T-helper 1 cell (primary cell): ENCODE measurements at regions not wholly inside any gene's neighbourhood (a gene's known extent, or its start where the extent isn't known, plus 50 kb on each side); places are given as distances from the start of the nearest gene placed in this dataset.

Experiments
- DNase-seq, 5 donors: peaks; one replicate each; pipeline ENCODE4 v3.0.0-alpha.2; 2012 to 2020

DNA sequence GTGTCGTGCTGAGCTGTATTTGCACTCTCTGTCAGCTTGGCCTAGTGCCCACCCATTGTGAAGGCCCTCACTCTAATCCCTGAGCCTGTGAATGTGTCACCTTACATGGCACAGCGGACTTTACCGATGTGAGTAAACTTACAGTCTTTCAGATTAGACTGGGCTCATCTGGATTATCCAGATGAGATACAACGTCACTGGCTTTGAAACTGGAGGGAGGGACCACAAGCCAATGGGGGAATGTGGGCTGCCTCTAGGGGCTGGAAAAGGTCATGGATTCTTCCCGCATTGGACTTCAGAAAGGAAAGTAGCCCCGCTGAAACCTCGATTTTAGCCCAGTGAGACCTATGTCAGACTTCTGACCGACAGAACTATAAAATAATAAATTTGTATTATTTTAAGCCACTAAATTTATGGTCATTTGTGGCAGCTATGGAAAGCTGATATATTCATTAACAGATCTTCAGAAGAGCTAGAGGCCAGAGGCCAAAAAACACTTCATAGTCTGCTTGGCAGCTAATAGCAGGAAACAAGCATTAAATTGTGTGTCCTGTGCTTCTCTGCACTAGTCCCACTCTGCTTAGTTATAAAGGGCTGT is 139.0 kb upstream of the GAS1 start:
- no peak for DNase-seq

DNA sequence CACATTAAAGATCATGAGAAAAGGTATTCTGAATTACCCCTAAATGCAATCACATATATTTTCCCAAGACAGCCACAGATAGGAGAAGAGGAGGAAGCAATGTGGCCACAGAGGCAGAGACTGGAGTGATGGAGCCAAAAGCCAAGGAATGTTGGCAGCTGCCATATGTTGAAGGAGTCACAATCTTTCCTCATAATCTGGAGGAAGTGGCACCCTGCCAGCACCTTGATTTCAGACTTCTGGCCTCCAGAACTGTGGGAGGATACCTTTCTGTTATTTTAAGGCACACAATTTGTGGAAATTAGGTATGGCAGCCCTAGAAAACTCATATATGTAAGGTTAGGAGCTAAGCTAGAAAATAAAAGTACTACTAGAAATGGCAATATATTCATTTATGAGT is 139.9 kb upstream of the GAS1 start:
- no peak for DNase-seq

DNA sequence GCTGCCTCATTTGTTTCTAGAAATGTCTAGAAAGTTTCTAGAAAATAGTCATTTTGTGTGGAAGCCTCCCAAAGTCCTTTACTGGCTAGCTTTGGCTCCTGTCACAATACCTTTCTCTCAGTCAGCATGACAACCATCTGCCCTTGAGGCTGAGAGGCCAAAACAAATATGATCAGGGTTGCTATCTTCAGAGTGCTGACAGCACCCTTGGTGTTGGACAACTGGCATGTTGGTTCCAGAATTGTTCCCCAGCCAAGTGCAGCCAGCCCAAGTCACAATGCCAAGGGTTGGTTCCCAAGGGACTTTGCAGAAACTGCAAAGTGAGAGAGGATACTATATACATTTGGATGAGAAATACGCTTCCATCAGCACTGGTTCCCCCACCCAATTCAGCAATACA is 140.9 kb upstream of the GAS1 start:
- no peak for DNase-seq

DNA sequence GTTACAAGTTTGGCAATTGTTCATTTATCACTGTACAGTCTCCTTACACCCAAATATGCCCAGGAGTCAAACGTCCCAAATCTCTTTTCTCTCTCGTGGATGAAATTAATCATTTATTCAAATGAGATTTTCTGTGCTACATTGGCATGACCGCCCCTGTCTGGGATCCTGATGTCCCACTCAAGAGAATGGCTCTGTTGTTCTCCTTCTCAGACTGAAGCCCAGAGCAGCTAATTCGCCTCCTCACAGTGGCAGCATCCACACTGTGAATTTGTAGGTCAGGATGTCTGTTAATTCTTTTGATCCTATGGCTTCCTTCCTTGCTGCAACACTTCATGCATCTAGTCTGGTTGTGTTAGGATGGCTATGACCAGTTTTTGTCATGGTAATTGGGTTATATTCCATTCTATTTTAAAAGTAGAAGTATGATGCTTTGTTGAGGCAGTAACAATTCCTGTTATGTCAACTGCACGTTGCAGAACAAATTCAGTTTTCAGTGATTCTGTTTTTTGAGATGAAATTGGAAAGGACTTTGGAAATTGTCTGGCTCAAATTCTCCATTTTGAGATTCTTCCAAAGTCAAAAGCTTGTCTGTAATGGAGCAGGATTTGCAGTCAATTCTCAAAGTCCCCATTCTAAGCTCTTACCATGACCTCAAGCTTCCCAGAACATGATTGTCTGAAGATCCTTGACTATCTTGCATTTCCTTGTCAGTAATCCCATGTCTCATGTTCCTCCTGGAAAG is 141.5 kb upstream of the GAS1 start:
- no peak for DNase-seq

DNA sequence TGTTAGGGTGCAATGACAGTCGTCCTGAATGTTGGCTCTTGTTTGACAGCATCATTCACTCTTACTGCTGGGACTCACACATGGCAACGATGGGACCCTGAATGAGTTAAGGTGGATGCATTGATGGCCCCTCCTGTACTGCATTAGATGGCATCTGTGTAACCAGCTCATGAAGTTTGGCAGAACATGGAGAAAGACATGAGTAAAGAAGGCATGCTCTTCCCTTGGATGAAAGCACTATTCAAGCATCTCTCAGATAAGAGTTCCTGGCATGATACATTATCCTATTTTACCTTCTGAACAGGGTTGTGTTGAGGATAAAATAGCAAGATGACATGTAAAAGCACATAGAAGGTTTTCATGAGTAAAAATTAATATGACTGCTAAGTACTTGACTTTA is 142.2 kb upstream of the GAS1 start:
- no peak for DNase-seq

DNA sequence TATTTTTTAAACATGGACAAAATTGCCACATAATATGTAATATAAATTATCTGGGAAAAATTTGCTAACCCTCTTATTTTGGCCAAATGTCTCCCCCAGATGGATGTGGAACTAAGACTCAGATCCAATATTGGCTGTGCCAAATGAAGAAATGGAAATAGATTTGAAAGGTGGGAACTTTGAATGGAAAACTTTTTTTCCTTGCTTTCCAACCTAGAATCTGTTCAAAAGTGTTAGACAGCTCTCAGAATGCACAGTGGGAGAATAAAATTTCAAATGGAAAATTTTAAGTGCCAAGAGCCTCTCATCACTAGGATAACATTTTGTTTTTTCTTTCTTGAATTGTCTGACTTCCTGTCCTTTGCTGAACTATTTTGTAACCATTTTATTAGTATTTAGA is 142.6 kb upstream of the GAS1 start:
- no peak for DNase-seq

DNA sequence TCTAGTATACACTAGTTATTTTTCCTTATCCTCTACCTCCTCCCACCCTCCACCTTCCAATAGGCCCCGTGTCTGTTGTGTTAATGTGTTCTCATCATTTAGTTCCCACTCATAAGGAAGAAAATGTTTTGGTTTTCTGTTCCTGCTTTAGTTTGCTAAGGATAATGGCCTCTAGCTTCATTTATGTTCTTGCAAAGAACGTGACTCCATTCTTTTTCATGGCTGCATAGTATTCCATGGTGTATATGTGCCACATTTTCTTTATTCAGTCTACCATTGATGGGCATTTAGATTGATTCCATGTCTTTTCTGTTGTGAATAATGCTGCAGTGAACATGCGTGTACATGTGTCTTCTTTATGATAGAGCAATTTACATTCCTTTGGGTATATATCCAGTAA is 146.5 kb upstream of the GAS1 start:
- no peak for DNase-seq

DNA sequence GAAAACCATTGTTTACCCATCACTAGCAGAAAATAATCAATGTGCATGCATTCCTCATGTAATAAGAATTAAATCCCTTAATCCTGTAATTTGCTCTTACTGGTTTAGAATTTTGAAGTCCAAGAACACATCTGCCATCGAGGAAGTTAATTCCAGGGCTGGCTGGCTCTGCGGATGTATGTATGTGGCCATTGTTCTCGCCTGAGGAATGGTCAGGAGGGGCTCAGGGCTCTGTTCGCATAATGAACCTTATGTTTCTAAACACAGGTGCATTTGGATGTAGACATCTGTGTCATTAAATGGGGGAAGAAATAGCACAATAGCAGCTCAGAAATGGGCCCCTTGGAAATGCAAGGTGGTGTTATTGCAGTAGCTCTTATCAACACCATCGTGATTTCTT is 148.6 kb upstream of the GAS1 start:
- no peak for DNase-seq

DNA sequence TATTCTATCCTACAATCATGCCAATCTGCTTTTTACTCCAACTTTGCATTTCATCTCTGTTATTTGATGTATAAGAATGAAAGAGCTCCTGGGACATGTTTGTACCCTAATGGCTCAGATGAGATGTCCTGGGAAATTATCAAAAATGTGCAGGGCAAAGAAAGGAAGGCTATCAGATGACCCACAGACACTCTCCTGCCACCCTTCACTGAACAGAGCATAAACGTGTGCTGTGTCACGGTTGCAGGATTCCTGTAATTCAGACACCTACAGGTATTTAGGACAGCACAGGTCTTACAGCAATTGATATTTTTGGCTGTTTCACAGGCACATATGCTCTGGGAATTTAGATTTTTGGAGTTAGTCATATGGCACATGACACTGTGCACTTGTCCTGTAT is 149.2 kb upstream of the GAS1 start:
- DNase-seq: no peak

DNA sequence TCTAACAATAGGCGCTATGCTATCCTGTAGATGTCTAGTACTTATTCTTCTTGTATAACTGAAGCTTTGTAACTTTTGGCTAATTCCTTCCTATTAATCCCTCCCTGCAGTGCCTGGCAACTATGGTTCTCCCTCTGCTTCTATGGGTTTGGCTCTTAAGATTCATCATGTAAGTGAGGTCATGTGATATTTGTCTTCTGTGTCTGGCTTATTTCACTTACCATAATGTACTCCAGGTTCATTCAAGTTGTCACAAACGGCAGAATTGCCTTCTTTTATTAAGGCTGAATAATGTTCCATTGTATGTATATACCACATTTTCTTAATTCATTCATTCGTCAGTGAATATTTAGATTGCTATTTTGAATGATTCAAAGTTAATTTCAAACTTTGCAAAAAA is 149.9 kb upstream of the GAS1 start:
- DNase-seq: no peak

DNA sequence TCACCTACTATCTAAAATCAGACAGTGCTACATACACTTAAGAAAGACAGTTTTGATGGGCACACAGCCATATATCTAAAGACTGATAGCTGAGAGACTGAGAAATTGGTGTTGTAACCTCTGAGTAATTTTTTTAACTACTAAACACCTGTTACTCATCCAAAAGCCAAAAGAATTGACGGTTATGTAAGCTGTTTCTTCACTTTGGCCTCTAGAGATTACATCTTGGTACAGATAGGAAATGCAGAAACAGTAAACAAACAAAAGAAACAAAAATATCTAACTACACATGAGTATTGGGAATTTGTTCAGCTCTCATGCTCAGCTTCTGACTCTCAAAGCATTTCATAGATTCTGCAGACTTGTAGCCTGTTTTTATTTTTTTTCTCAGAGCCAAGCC is 152.1 kb upstream of the GAS1 start:
- DNase-seq: no peak

DNA sequence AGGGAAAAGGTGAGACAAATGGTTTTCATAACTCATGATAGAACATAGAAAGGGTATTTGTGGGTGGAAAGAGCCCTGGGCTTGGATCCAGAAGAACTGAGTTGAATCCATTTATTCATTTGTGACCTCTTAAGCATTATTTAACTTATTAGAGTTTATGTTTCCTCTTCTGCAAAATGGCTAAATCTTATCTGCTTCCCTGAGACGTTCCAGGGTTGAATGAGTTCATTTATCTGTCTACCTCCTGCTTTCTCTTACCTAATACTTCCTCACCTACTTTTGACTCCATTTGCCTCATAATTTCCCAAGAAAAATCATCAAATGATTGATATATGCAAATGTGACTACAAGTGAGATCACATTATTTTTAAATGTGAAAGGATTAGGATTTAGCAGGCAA is 152.7 kb upstream of the GAS1 start:
- no peak for DNase-seq

DNA sequence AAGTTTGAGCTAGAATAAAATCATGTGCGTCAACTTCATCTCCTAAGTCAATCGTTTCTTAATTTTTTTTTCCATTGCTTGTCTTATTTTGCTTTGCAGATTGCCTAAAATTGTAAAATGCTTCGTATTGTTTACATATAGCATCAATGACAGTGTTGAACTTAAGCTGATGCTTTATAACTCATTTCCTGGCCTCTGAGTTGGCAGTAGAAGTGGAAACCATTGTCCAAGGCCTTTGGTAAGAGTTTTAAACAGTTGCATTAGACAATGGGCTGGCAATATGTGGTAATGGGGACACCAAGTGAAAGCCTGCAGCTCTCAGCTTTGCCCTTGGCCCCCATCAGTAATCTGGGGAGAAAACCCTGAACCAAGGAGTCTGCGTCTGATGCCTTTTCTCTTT is 154.8 kb upstream of the GAS1 start:
- no peak for DNase-seq

DNA sequence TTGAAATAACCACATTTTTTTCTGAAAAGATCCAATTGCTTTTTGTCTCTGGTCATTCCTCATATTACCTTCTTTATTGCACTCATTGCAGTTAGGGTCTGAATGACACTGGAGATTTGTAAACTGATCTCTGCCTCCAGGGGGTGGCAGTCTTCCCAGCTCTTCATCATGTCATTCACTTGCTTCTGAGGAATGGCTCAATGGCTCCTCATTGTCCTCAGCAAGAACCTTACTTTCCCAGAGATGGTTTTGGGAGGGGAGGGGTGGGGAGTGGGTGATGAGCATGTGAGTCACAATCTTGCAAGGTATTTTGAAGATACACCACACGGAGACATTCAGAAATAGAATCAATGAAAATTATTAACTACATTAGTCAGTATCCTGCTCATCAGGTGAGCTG is 159.8 kb upstream of the GAS1 start:
- no peak for DNase-seq

DNA sequence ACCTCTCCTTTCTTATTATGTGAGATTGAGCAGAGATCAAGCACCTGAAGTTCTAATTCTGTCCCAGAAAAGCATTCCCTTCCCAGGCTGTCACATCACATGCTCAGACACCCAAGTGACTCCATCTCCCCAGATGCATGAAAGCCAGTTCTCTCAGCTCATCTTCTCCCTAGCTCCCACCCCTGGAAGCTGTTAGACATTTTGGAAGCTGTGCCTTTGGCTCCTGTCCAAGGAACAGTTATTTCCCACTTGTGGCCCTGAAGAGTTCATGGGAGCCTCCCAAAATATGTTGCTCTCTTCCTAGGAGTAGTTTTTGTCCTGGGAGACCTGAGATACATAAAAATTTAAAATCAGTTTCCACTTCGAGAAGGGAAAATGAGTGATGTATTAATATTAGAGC is 161.4 kb upstream of the GAS1 start:
- no peak for DNase-seq

DNA sequence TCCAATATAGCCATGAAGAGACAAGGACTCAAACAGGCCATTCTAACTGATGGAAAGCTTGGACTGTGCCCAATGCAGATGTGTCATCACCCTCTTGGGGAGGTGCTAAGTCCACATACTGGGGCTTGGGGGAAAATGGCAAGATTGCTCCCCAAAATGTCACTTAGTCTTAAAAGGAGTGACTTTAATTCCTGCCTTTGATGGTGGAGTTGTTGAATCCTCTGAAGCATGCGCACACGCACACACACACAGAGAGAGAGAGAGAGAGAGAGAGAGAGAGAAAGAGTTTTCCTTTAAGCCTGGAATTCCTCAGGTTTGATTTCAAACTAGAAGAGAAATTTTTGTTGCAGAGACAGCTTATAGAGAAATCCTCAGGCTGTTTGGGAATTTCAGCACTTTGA is 161.9 kb upstream of the GAS1 start:
- no peak for DNase-seq

DNA sequence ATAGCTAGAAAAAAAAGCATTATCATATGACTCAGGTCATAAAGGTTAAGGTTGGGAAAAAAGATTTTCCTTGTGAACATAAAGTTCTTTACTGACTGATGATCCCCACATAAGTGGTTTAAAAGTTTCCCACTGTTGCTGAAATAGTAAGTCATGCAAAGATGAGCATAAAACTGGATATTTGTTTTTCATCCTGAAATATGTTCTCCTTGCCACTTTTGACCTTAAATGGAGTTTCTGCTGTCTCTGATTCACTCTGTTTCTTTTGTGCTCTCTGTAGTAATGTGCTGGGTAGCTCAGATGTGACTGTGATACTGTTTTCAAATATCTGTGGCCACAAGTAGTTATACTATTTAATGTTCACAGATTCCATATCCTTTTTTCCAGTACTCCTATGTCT is 162.5 kb upstream of the GAS1 start:
- DNase-seq: no peak

DNA sequence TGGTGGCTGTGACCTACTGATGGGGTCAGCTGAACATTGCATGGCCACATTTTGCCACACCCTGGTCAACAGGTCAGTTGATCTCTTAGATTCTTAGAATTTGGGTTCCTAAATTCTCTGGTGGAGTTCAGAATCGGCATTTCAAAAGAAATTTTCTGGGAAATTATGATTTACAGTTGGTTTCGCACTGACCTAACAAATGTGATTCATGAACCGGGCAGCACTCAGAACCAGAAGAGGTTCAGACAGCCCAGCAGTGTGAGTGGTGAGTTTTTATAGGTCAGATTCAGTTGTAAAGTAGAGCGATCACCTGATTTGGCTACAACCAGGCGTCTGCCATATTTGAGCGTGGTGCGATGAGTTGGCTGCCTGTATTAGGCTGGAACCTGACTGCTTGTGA is 163.7 kb upstream of the GAS1 start:
- no peak for DNase-seq

DNA sequence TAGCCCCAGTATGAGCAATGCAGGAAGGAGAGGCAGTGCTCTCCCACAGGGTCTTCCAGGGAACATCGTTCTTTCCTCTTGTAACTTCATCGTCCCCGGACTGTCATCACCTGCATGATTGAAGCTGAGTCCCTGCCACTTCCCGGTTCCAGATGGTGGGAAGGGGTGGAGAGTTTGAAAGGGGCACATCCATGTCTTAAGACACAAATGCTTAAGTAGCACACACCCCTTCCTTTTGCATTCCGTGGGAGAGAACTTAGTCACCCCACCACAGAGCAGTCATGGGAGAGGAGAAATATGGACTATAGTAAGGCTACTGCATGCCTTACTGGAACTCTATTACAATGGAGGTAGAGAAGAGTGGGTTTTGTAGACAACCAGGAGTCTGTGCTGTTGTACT is 165.3 kb upstream of the GAS1 start:
- no peak for DNase-seq

DNA sequence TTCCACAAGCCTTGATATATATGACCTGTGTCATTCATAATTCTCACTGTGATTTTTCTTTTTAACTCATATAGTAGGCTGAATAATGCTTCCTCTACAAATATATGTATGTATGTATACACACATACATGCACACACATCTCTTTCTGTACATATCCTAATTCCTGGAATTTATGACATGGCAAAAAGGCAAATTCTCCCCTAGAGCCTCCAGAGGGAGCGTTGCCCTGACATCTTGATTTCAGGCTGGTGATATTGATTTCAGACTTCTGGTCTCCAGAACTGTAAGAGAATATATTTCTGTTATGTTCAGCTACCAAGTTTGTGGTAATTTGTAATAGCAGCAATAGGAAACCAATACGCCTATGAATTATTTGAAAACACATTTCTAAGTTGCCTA is 166.6 kb upstream of the GAS1 start:
- DNase-seq: no peak

DNA sequence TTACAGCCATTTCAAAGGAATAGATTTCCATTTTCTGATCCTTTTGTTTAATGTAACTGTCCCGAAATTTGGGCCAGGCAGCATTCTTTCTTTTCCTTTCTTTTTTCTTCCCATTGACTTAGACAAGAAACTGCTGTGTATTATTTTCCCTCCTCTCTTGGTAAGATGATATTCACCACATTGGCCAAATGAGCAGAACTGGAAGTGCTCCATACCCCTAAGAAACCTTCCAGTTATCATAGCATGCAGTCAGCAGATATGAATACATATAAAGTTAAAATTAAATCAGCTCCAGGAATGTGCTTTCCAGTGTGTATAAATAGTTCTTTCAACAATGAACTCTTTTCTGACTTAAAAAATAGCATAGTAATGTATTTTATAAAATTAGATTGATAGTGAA is 168.5 kb upstream of the GAS1 start:
- DNase-seq: no peak

DNA sequence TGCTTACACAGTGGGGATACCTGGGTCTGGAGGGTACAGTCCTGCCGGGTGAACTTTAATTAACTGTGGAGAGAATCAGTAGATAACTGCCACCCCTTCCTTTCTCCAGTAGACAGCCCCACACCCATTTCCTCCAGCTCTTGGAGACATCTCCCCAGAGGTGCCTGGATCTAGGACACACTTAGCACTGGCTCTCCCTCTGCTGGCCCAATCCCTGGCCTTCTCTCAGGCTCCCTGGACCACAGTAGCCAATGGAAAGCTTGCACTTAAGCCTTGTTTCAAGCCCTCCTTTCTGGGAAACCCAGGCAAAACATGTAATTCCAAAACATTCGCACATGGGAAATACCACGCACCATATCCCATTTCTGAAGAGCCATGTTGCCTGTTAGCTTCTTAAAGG is 169.2 kb upstream of the GAS1 start:
- no peak for DNase-seq

DNA sequence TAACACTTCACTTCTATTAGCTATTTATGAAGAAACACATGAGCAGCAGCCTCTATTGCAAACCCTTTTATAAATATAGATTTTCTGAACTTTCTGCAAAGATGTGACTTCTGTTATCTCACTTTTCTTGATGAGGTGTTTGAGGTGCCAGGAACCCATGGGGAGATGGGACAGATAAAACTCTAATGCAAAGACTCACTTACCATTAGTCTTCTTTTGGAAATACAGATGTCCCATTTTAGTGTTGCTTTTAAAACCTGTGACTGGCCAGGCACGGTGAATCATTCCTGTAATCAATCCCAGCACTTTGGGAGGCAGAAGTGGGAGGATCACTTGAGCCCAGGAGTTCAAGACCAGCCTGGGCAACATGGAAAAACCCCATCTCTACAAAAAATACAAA is 171.3 kb upstream of the GAS1 start:
- DNase-seq: no peak

DNA sequence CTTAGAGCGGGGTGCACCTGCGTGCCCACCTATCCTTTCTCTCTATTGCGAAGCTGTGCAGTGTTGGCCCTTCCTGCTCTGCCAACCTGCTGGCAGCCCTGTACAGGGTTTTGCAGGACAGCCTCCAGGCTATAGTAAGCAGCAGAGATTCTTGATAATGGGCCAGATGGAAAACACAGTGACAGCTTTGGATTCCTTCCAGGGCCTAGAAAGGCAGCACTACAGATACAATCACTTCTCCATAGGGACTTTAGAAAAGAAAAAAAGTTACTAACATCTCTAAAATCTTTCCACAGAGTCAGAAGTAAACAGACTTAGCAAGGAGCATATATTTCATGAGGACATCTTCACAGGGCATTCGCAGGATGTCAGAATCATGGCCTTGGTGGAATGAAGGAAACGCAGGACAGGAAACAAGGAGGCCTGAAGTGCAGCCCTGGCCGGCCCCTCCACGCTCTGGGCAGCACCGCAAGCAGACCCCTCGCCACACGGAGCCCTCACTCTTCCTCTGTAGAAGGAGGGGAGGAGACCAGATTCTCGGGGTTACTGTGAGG is 172.1 kb upstream of the GAS1 start:
- no peak for DNase-seq

DNA sequence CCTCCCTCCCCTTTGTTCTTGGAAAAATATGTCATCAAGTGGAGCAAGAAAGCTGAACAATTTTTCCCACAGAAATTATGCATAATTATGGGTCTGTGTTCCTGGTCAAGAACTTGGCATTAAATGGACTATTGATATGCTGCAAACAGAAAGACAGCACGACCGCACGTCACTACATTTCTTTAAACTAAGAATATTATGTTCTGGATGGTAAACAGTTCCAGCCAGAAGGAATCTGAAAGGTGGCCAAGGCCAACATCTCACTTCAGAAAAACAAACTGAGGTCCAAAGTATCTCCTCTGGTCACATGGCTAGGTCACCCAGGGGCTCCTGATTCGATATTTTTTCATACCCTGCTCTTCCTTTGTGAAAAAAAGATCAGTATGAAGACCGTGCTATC is 173.3 kb upstream of the GAS1 start:
- no peak for DNase-seq
